NCI-H128 (cell line): ENCODE measurements at regions not wholly inside any gene's neighbourhood (a gene's known extent, or its start where the extent isn't known, plus 50 kb on each side); places are given as distances from the start of the nearest gene placed in this dataset.
A peak's percentile ranks its signal among the peaks of the same experiment; 100 is the strongest.

Experiments used
- DNase-seq: peaks from one replicate; lab custom pipeline; 2025; ENCODE audit not compliant: unreplicated experiment; lab: John Stamatoyannopoulos, UW

DNA sequence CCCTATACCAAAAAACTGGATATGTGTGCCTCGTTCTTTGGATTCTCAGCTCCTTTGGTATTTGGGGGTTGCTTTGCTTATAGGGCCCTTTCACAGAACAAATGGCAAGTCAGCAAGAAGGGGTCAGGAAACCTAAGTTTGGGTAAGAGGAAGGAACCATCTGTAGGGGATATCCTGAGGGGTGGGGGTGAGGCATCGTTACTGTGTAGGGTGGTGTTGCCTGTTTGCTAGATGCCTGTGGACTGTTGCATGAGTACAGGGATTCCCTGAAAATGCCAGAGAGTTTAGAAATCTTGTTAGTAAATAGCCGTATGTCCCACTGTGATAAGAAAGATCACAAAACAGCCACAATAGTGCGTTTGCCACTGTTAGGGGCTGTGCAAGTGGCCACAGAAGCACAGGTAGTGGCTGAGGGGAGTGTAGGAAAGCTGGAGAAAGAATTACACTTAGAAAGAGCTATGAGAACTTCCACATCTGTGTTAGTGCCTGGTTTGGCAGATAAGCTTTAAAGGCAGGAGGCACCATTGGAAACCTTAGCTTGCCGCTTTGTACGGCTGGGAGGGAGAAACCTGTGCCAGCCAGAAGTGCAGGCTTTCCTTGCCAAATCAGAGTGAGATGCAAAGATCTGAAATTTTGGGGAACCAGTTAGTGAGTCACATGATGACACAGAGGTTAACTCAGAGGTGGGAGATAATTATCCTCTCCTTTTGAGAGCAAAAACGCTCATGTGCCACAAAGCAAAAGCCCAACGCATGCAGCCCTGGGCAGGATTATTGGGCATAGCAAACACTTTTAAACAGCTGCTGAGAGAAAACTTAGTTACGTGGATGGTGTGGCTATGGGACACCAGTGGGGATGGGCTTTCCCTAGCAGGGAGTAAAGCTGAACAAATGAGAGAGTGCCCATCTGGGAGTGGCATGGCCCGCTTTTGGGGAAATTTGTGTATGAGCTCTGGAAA is 343.7 kb downstream of the ARAP2 start:
- DNase-seq: no peak

GRCh38 chr4:35912174-35912573 is 332.1 kb downstream of the ARAP2 start:
- no peak for DNase-seq

- DNase-seq: no peak
Measured at GRCh38 chr4:35918491-35918977, 325.8 kb downstream of the ARAP2 start.

GRCh38 chr4:35925806-35926205 is 318.5 kb downstream of the ARAP2 start:
- no peak for DNase-seq

DNA sequence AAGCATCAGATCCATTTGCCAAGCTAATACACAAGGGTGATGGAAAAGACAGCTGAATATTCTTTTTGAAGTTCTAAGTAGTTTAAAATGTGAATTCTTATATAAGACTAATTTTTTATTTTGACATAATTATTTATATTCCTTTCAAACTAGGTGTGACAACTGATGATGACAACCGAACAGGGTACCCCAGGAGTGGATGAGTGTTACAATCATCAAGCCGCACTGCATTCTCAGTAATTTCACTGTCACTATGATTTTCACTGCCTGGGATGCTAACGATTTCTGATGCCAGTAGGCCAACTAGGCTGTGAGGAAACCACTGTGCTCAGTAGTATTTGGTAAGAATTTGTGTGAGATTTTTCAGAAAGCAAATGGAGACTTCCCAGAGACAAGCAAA is 317.5 kb downstream of the ARAP2 start:
- no peak for DNase-seq

GRCh38 chr4:35933901-35934300 is 310.4 kb downstream of the ARAP2 start:
- DNase-seq: no peak

DNA sequence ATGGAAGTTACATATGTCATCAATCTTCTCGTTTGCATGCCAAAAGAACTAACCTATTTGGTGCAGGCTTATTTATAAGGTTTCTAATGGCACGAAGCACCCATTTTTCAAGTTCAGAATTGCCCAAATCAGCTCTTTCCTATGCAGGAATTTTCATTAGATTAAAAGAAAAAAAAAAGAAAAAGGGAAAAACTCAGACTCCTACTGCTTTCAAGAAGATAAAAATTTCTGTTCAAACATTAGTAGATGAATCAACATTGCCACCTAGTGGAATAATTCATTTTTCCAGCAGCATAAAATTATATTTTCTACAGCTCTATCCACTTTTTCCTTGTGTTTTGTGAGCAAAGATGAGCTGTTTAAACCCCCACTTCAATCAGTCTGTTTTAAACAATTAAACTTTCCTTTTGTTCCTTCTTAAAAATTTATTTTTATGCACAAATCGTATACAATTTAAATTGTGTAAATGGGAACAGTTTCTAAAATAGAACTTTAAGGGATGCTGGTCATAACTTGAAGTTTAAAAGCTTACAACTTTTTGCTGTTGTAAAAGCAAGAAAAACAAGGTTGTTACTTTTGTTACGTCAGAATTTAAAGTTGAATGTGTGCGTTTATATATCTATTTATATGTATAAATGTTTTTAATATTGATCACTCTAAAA is 309.9 kb downstream of the ARAP2 start:
- peak; percentile 9 for DNase-seq

DNA sequence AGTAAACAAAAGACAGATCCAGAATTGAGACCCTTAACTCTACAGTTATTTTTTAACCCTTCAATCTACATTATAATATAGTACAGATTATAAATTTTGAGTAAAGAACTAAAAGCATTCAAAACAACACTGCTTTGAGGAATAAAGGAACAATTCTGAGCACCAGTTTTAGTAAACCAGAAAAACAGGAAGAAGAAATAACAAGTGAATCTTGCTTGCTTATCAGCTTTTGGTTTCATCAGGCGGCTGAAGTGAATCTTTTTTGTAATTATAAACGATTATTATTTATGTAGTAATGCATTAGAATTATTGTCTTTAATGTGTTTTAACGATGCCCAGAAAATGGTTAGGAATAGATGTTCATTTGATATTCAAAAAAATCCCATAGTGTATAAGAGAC is 305.4 kb downstream of the ARAP2 start:
- no peak for DNase-seq

GRCh38 chr4:35939751-35940150 is 304.6 kb downstream of the ARAP2 start:
- DNase-seq: no peak

GRCh38 chr4:35942092-35942491 is 302.2 kb downstream of the ARAP2 start:
- DNase-seq: no peak

- no peak for DNase-seq
Measured at GRCh38 chr4:35943606-35944005, 300.7 kb downstream of the ARAP2 start.

- no peak for DNase-seq
Measured at GRCh38 chr4:35948171-35948570, 296.1 kb downstream of the ARAP2 start.

DNA sequence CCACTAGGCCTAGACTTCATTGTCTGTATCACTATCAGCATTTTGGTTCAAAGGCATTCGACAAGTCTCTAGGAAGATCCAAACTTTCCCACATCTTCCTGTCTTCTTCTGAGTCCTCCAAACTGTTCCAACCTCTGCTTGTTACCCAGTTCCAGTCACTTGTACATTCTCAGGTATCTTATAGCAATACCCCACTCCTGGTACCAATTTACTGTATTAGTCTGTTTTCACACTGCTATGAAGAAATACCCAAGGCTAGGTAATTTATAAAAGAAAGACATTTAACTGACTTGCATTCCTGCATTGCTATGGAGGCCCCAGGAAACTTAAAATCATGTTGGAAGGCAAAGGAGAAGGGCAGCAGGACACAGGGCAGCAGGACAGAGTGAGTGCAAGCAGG is 293.9 kb downstream of the ARAP2 start:
- DNase-seq: no peak

DNA sequence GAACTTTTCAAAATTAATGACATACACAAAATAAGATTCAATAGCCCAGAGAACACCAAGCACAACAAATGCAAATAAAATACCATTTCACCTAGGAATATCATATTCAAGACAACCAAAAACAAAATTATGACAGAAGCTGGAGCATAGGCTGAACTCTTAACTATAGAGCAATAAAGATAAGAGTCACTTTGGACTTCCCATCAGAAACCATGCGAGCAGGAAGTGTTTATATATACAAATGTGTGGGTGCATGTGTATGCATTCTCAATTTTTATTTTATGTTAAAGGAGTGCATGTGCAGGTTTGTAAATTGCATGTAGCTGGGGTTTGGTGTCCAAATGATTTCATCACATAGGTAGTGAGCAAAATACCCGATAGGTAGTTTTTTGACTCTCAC is 291.6 kb downstream of the ARAP2 start:
- no peak for DNase-seq

- DNase-seq: no peak
Measured at GRCh38 chr4:35963383-35963782, 280.9 kb downstream of the ARAP2 start.

- DNase-seq: no peak
Measured at GRCh38 chr4:35963974-35964515, 280.3 kb downstream of the ARAP2 start.

DNA sequence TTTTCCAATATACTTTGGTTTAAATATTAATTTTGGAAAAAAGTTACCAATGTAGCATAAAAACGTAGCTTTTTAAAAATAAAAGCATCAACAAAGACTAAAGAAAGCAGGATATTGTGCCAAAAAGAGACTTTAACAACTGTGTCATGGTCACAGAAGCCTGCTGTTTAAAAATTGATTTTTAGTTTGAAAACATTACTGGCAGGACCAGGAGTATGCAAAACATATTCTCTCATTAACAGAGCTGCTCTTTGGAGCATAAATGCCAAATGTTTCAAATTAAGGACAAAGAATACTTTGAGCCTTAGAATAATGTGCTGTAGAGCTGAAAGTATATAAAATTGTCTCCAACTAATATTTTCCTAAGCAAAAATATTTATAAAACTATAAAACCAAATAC is 279.0 kb downstream of the ARAP2 start:
- DNase-seq: no peak

DNA sequence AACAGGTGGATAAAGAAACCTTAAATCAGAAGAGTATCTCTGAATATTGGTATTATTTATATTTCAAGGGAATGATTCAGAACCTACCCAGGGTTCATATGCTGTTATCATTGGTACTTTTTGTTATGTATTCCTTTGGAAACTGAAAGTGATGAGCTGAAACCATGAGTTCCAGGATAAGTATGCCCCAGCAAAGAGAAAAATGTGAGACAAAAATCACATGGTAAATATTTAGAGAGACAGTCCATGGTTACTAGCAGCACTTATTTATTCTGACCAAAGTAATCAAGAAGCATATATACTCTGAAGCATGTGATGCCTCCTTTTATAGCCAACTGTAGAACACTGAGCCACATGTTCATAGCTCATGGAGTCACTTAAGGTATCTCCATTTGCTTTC is 277.7 kb downstream of the ARAP2 start:
- DNase-seq: no peak

GRCh38 chr4:35970366-35970960 is 273.9 kb downstream of the ARAP2 start:
- no peak for DNase-seq

DNA sequence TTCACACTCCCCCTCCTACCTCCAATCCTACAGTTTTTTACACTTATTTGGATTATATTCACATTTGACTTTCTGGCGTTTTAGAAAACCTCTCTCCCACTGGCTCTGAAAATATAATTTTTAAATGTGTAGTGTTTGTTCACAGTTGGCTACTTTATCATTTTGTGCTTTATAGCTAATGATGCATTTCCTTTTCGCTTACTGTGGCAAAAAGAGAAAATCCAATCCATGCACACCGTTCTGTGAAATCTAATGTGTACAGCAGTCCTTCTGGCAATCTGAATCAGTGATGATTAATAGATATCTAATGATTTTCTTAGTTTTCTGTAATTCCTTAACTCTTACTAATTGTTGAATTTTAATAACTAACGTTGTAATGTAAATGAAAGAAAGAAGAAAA is 271.5 kb downstream of the ARAP2 start:
- no peak for DNase-seq

DNA sequence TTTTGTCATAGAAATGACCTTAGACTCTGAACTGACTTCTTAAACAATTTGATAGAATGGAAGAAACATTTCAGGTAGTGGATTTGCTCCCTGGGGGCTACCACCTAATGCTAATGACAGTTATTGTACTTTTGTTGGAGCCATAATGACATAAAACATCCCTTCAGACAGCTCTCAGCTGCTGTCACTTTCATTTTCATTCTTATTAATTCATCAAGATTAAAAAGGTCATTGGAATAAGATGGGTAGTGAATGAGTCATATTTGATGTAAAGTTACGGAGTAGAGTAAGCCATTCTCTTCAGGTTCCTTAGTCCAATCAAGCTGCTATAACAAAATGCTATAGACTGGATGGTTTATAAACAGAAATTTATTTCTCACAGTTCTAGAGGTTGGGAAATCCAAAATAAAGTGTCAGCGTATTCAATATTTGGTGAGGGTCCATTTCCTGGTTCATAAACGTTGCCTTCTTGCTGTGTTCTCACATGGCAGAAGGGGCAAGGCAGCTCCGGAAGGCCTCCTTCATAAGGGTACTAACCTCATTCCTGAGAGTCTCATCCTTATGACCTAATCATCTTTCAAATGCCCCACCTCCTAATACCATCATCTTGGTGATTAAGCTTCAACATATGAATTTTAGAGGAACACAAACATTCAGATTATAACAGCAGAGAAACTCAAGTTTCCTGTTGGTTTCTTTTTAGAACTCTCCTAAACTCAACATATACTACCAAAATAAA is 268.5 kb downstream of the ARAP2 start:
- DNase-seq: no peak
